ENCODE measurements at regions not wholly inside any gene's neighbourhood (a gene's known extent, or its start where the extent isn't known, plus 50 kb on each side); places are given as distances from the start of the nearest gene placed in this dataset.

DNA sequence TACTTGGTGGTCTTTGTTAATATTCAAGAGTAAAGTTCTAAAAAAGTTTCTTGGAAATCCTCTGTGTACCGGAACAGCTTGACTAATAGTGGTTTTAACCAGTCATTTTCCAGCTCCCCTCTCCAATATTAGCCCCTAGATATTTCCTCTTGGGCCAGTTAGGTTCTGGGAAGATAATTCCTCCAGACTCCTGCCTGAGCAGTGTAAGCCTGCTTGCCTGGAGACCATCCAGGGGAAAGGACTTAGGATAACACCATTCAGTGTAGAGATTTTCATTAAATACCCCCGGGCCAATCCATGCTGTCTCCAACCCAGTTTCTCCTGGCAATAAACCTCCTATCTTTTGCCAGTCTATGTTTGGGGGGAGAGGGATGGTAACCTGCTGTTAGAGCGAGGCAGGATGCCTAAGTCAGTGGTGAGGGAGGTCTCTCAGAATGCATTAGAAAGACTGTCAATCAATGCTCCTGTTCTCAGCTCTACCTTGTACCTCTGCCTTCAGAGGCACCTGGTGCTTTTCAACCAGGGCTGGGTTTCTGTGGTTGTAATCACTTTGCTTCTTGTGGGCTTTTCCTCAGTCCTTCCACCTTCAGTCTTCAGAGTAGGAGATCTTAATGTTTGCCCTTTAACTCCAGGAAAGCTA is 186.4 kb downstream of the RNF152 start:
- Mint-ChIP-seq H3K36me3 (ENCODE audit: unreplicated experiment) (no peaks in the 10 kb centered on the region), H3K4me1 (ENCODE audit: unreplicated experiment) (peaks cover 17% of the 10 kb centered on the region), H3K9me3 (ENCODE audit: unreplicated experiment) (peaks cover 6% of the 10 kb centered on the region), H3K27ac (ENCODE audit: unreplicated experiment) (no peak overlapping the region), H3K27me3 (ENCODE audit: unreplicated experiment) (no peaks in the 10 kb centered on the region), H3K4me3 (ENCODE audit: unreplicated experiment) (no peak overlapping the region)
- no peak for TF ChIP-seq CTCF (IDR thresholded peaks at IDR 0.05)
- DNase-seq (ENCODE audit: extremely low spot score, unreplicated experiment): no peak

DNA sequence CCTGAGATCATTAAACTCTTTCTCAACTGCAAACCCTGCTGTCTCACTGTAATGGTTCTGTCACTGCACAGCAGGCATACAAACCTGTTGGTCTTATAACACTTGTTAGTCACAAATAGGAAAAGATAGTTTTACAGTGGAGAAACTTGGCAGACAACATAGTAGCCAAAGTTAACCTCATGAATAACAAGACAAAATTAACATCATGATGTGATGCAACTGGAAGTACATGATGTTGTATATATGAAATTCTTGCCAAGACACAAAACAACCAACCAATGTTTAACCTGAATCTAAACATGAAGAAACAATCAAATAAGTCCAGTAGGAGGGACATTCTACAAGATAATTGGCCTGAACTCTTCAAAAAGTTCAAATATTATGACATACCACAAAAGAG is 189.3 kb downstream of the RNF152 start:
- H3K27ac Mint-ChIP-seq (ENCODE audit: unreplicated experiment): no peak overlapping the region
- no peaks in the 10 kb centered on the region for H3K27me3 Mint-ChIP-seq (ENCODE audit: unreplicated experiment)
- H3K4me3 Mint-ChIP-seq (ENCODE audit: unreplicated experiment): no peak overlapping the region
- H3K4me1 Mint-ChIP-seq (ENCODE audit: unreplicated experiment): peaks cover 25% of the 10 kb centered on the region
- H3K36me3 Mint-ChIP-seq (ENCODE audit: unreplicated experiment): no peaks in the 10 kb centered on the region
- peaks cover 6% of the 10 kb centered on the region for H3K9me3 Mint-ChIP-seq (ENCODE audit: unreplicated experiment)
- no peak for TF ChIP-seq CTCF (IDR thresholded peaks at IDR 0.05)
- DNase-seq (ENCODE audit: extremely low spot score, unreplicated experiment): no peak

GRCh38 chr18:61702007-61702406 is 190.8 kb downstream of the RNF152 start:
- no peak for DNase-seq (ENCODE audit: extremely low spot score, unreplicated experiment)
- TF ChIP-seq CTCF (IDR thresholded peaks at IDR 0.05): no peak
- Mint-ChIP-seq H3K4me1 (ENCODE audit: unreplicated experiment) (peaks cover 23% of the 10 kb centered on the region), H3K27ac (ENCODE audit: unreplicated experiment) (peak overlapping the region; percentile 72), H3K36me3 (ENCODE audit: unreplicated experiment) (no peaks in the 10 kb centered on the region), H3K9me3 (ENCODE audit: unreplicated experiment) (peaks cover 9% of the 10 kb centered on the region), H3K27me3 (ENCODE audit: unreplicated experiment) (no peaks in the 10 kb centered on the region), H3K4me3 (ENCODE audit: unreplicated experiment) (no peak overlapping the region)

GRCh38 chr18:61699397-61700110 is 193.3 kb downstream of the RNF152 start:
- H3K27me3 Mint-ChIP-seq (ENCODE audit: unreplicated experiment): no peaks in the 10 kb centered on the region
- peaks cover 23% of the 10 kb centered on the region for H3K4me1 Mint-ChIP-seq (ENCODE audit: unreplicated experiment)
- no peak overlapping the region for H3K27ac Mint-ChIP-seq (ENCODE audit: unreplicated experiment)
- H3K4me3 Mint-ChIP-seq (ENCODE audit: unreplicated experiment): no peak overlapping the region
- no peaks in the 10 kb centered on the region for H3K36me3 Mint-ChIP-seq (ENCODE audit: unreplicated experiment)
- TF ChIP-seq CTCF (IDR thresholded peaks at IDR 0.05): no peak
- no peak for DNase-seq (ENCODE audit: extremely low spot score, unreplicated experiment)
- H3K9me3 Mint-ChIP-seq (ENCODE audit: unreplicated experiment): peaks cover 16% of the 10 kb centered on the region

DNA sequence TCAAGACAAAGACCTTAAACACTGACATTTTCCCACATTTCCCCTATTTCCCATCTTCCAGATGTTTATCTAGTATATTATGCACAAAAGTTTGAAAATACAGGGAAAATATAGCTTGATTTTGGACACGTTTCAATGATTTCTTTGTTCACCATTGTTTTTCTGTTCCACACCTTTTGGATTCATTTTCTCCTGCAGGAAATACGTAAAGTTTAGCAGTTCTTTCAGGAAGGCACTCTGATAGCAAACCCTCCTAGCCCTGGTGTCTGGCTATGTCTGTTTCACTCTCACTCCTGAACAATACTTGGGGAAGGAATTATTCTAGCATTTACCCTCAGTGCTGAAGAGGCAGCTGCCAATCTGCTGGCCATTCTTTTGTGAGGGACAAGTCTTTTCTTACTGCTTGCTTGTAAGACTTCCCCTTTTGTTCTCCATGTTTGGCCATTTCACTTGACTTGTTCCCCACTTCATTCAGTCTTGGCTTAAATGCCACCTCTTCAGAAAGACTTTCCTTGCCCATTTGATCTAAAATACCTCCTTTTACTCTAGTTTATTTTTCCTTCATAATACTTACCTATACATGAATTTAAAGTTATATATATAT is 195.4 kb downstream of the RNF152 start:
- Mint-ChIP-seq H3K4me1 (ENCODE audit: unreplicated experiment) (peaks cover 16% of the 10 kb centered on the region), H3K9me3 (ENCODE audit: unreplicated experiment) (peaks cover 10% of the 10 kb centered on the region), H3K4me3 (ENCODE audit: unreplicated experiment) (no peak overlapping the region), H3K27ac (ENCODE audit: unreplicated experiment) (no peak overlapping the region), H3K36me3 (ENCODE audit: unreplicated experiment) (no peaks in the 10 kb centered on the region), H3K27me3 (ENCODE audit: unreplicated experiment) (no peaks in the 10 kb centered on the region)
- no peak for TF ChIP-seq CTCF (IDR thresholded peaks at IDR 0.05)
- no peak for DNase-seq (ENCODE audit: extremely low spot score, unreplicated experiment)

Data from osteocyte (in vitro differentiated cells).